HEK293 (cell line): ENCODE measurements at regions not wholly inside any gene's neighbourhood (a gene's known extent, or its start where the extent isn't known, plus 50 kb on each side); places are given as distances from the start of the nearest gene placed in this dataset.

Experiments used
- CTCF ChIA-PET: fragments of 350-600 bp; formaldehyde crosslinking; extraction: SDS; loops from one replicate; lab custom pipeline; 2021; ENCODE audit warnings: antibody characterized with exemption; lab: Yijun Ruan, JAX
- POLR2A ChIA-PET: fragments of 300-600 bp; formaldehyde crosslinking; extraction: SDS; loops from one replicate; lab custom pipeline; 2020; ENCODE audit warnings: antibody characterized with exemption, inconsistent platforms; lab: Yijun Ruan, JAX
- H3K27ac ChIP-seq: fragments of 200-500 bp; sonication (Bioruptor generic); 2 replicates; pipeline ENCODE4 v1.5.1; 2014; ENCODE audit warnings: low read depth, low read length, control low read depth, inconsistent platforms; ENCODE audit errors: extremely low read depth
- H3K36me3 ChIP-seq, 2 experiments: fragments of 200-500 bp in 1 of 2; sonication (Bioruptor generic) in 1 of 2; 1 replicate in 1 of 2; 2 replicates in 1 of 2; pipeline ENCODE4 v1.5.1; 2014 to 2017; ENCODE audit warnings: inconsistent platforms in 2 of 2, low read length in 2 of 2; ENCODE audit not compliant: control insufficient read depth in 2 of 2, insufficient read depth in 1 of 2
- H3K4me1 ChIP-seq: fragments of 200-500 bp; sonication (Bioruptor generic); 2 replicates; pipeline ENCODE4 v1.5.1; 2014; ENCODE audit warnings: mild to moderate bottlenecking, low read length, inconsistent platforms; ENCODE audit not compliant: control insufficient read depth, insufficient read depth
- H3K4me3 ChIP-seq: 2 replicates; pipeline ENCODE4 v1.5.1; 2011; ENCODE audit warnings: low read depth, mild to moderate bottlenecking, control low read depth, low read length, moderate library complexity
- H3K9me3 ChIP-seq: fragments of 200-500 bp; sonication (Bioruptor generic); 2 replicates; pipeline ENCODE4 v1.5.1; 2014; ENCODE audit warnings: low read depth, low read length, inconsistent platforms; ENCODE audit not compliant: control insufficient read depth, insufficient read depth
- EGR2 ChIP-seq: fragments of 450-650 bp; formaldehyde crosslinking; IDR thresholded peaks from 2 replicates; pipeline ENCODE4 v1.5.1; 2016; ENCODE audit warnings: low read depth, missing biosample characterization, missing genetic modification characterization
- FEZF1 ChIP-seq: fragments of 450-650 bp; formaldehyde crosslinking; IDR thresholded peaks from 2 replicates; pipeline ENCODE4 v1.5.1; 2016; ENCODE audit warnings: missing biosample characterization, missing genetic modification characterization
- KLF10 ChIP-seq: fragments of 450-650 bp; IDR thresholded peaks from 2 replicates; pipeline ENCODE4 v1.5.1; 2018; ENCODE audit warnings: missing biosample characterization, mild to moderate bottlenecking, missing genetic modification characterization
- MYNN ChIP-seq: fragments of 450-650 bp; formaldehyde crosslinking; IDR thresholded peaks from 2 replicates; pipeline ENCODE4 v1.5.1; 2016; ENCODE audit warnings: missing biosample characterization, missing genetic modification characterization, borderline replicate concordance
- MZF1 ChIP-seq: fragments of 450-650 bp; formaldehyde crosslinking; IDR thresholded peaks from 2 replicates; pipeline ENCODE4 v1.5.1; 2017; ENCODE audit warnings: missing biosample characterization, missing genetic modification characterization, borderline replicate concordance
- PRDM10 ChIP-seq: fragments of 450-650 bp; formaldehyde crosslinking; IDR thresholded peaks from 2 replicates; pipeline ENCODE4 v1.5.1; 2016; ENCODE audit warnings: missing biosample characterization, missing genetic modification characterization
- SALL2 ChIP-seq: fragments of 450-650 bp; formaldehyde crosslinking; IDR thresholded peaks from 2 replicates; pipeline ENCODE4 v1.5.0; 2017; ENCODE audit warnings: missing biosample characterization, mild to moderate bottlenecking, missing genetic modification characterization, borderline replicate concordance
- ZNF114 ChIP-seq: fragments of 450-650 bp; formaldehyde crosslinking; IDR thresholded peaks from 2 replicates; pipeline ENCODE4 v1.5.0; 2017; ENCODE audit warnings: missing biosample characterization, missing genetic modification characterization
- ZNF132 ChIP-seq: fragments of 450-650 bp; formaldehyde crosslinking; IDR thresholded peaks from 2 replicates; pipeline ENCODE4 v1.5.1; 2017; ENCODE audit warnings: missing biosample characterization, missing genetic modification characterization, borderline replicate concordance
- ZNF175 ChIP-seq: fragments of 450-650 bp; formaldehyde crosslinking; IDR thresholded peaks from 2 replicates; pipeline ENCODE4 v1.5.1; 2016; ENCODE audit warnings: missing biosample characterization, missing genetic modification characterization
- ZNF223 ChIP-seq: fragments of 450-650 bp; formaldehyde crosslinking; IDR thresholded peaks from 2 replicates; pipeline ENCODE4 v1.5.1; 2016; ENCODE audit warnings: missing biosample characterization, missing genetic modification characterization
- ZNF274 ChIP-seq, 2 experiments: fragments of 200-500 bp in 1 of 2; fragments of 450-650 bp in 1 of 2; sonication (Bioruptor generic) in 1 of 2; formaldehyde crosslinking in 1 of 2; IDR thresholded peaks; 2 replicates each; pipeline versions ENCODE4 v1.5.1 to v1.6.1; 2014 to 2016; ENCODE audit warnings: borderline replicate concordance in 1 of 2, inconsistent platforms in 1 of 2, low read length in 1 of 2, missing biosample characterization in 1 of 2, missing genetic modification characterization in 1 of 2
- ZNF280D ChIP-seq: fragments of 450-650 bp; formaldehyde crosslinking; IDR thresholded peaks from 2 replicates; pipeline ENCODE4 v1.5.1; 2016; ENCODE audit warnings: missing biosample characterization, missing genetic modification characterization
- ZNF311 ChIP-seq: fragments of 450-650 bp; formaldehyde crosslinking; IDR thresholded peaks from 2 replicates; pipeline ENCODE4 v1.5.1; 2017; ENCODE audit warnings: missing biosample characterization, missing genetic modification characterization, borderline replicate concordance
- ZNF37A ChIP-seq: fragments of 450-650 bp; IDR thresholded peaks from 2 replicates; pipeline ENCODE4 v1.5.1; 2018; ENCODE audit warnings: missing biosample characterization, missing genetic modification characterization
- ZNF416 ChIP-seq: fragments of 450-650 bp; formaldehyde crosslinking; IDR thresholded peaks from 2 replicates; pipeline ENCODE4 v1.5.1; 2016; ENCODE audit warnings: missing biosample characterization, missing genetic modification characterization
- ZNF518A ChIP-seq: fragments of 450-650 bp; formaldehyde crosslinking; conservative IDR thresholded peaks from 2 replicates; pipeline ENCODE4 v1.5.1; 2016; ENCODE audit warnings: low read depth, missing biosample characterization, missing genetic modification characterization
- ZNF529 ChIP-seq: fragments of 450-650 bp; formaldehyde crosslinking; IDR thresholded peaks from 2 replicates; pipeline ENCODE4 v1.5.1; 2017; ENCODE audit warnings: missing genetic modification characterization, missing biosample characterization; ENCODE audit not compliant: insufficient replicate concordance
- ZNF596 ChIP-seq: fragments of 450-650 bp; IDR thresholded peaks from 2 replicates; pipeline ENCODE4 v1.5.0; 2018; ENCODE audit warnings: missing biosample characterization, mild to moderate bottlenecking, missing genetic modification characterization, moderate library complexity
- ZNF600 ChIP-seq: fragments of 450-650 bp; formaldehyde crosslinking; IDR thresholded peaks from 2 replicates; pipeline ENCODE4 v1.5.1; 2016; ENCODE audit warnings: missing biosample characterization, missing genetic modification characterization
- ZNF610 ChIP-seq: fragments of 450-650 bp; formaldehyde crosslinking; IDR thresholded peaks from 2 replicates; pipeline ENCODE4 v1.5.1; 2016; ENCODE audit warnings: missing biosample characterization, missing genetic modification characterization, borderline replicate concordance
- ZNF660 ChIP-seq: fragments of 450-650 bp; IDR thresholded peaks from 2 replicates; pipeline ENCODE4 v1.5.1; 2018; ENCODE audit warnings: missing biosample characterization, mild to moderate bottlenecking, missing genetic modification characterization
- ZNF677 ChIP-seq: fragments of 450-650 bp; IDR thresholded peaks from 2 replicates; pipeline ENCODE4 v1.5.0; 2018; ENCODE audit warnings: missing biosample characterization, mild to moderate bottlenecking, missing genetic modification characterization, moderate library complexity
- ZNF768 ChIP-seq: fragments of 450-650 bp; formaldehyde crosslinking; IDR thresholded peaks from 2 replicates; pipeline ENCODE4 v1.5.1; 2018; ENCODE audit warnings: missing biosample characterization, mild to moderate bottlenecking, missing genetic modification characterization

- TF ChIP-seq ZNF518A (tag by site-specific recombination) (no peak), PRDM10 (tag by site-specific recombination) (no peak), FEZF1 (tag by site-specific recombination) (no peak), ZNF677 (tag by site-specific recombination) (no peak), ZNF223 (tag by site-specific recombination) (no peak), MZF1 (tag by site-specific recombination) (no peak), ZNF600 (tag by site-specific recombination) (no peak), EGR2 (tag by site-specific recombination) (no peak)
Measured at GRCh38 chr7:98697485-98698240, 80.6 kb downstream of the NPTX2 start (continued).

GRCh38 chr7:98698976-98699375 lies 81.9 kb downstream of the NPTX2 start:
- TF ChIP-seq MYNN (tag by site-specific recombination) (no peak), ZNF660 (tag by site-specific recombination) (no peak), ZNF274 (IDR thresholded peaks at IDR 0.05; ENCODE audit: low read length) (no peak), ZNF274 (tag by site-specific recombination; IDR thresholded peaks at IDR 0.05; ENCODE audit: borderline replicate concordance) (no peak), ZNF610 (tag by site-specific recombination) (no peak), ZNF416 (no peak), ZNF311 (tag by site-specific recombination) (no peak), ZNF768 (no peak), SALL2 (no peak), ZNF37A (tag by site-specific recombination) (no peak), ZNF280D (tag by site-specific recombination) (no peak), ZNF132 (no peak), KLF10 (tag by site-specific recombination) (no peak), ZNF114 (tag by site-specific recombination) (no peak), ZNF529 (tag by site-specific recombination) (no peak), ZNF596 (tag by site-specific recombination) (no peak), ZNF175 (tag by site-specific recombination) (no peak)
- H3K9me3 ChIP-seq, result no peaks in the 10 kb centered on the region
- H3K36me3 ChIP-seq, result no peaks in the 10 kb centered on the region
- ChIA-PET CTCF (interaction anchor here (0.6 to 1.2 kb wide), 2 partner anchors 25 to 45 kb away, joined by 3 read pairs; no protein-coding TSS in a partner anchor), POLR2A (no interaction called here)
- no peaks in the 10 kb centered on the region for H3K4me1 ChIP-seq
- H3K27ac ChIP-seq, result no peak overlapping the region
- H3K4me3 ChIP-seq, result no peak overlapping the region
